ENCODE measurements at regions not wholly inside any gene's neighbourhood (a gene's known extent, or its start where the extent isn't known, plus 50 kb on each side); places are given as distances from the start of the nearest gene placed in this dataset.

- TF ChIP-seq, protein P1, sequence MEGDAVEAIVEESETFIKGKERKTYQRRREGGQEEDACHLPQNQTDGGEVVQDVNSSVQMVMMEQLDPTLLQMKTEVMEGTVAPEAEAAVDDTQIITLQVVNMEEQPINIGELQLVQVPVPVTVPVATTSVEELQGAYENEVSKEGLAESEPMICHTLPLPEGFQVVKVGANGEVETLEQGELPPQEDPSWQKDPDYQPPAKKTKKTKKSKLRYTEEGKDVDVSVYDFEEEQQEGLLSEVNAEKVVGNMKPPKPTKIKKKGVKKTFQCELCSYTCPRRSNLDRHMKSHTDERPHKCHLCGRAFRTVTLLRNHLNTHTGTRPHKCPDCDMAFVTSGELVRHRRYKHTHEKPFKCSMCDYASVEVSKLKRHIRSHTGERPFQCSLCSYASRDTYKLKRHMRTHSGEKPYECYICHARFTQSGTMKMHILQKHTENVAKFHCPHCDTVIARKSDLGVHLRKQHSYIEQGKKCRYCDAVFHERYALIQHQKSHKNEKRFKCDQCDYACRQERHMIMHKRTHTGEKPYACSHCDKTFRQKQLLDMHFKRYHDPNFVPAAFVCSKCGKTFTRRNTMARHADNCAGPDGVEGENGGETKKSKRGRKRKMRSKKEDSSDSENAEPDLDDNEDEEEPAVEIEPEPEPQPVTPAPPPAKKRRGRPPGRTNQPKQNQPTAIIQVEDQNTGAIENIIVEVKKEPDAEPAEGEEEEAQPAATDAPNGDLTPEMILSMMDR (IDR thresholded peaks at IDR 0.05; ENCODE audit: low read depth, low read length) = no peak
- TF ChIP-seq MAX (IDR thresholded peaks at IDR 0.05; ENCODE audit: low read depth, low read length) = no peak
- no peak for TF ChIP-seq POLR2A (IDR thresholded peaks at IDR 0.05; ENCODE audit: extremely low read depth, insufficient read length)
Measured at GRCh38 chr18:65942104-65942503, 191.3 kb downstream of the CDH7 start.

All from NB4 (cell line).